Body of pancreas (tissue), 4 donors: ENCODE measurements at regions not wholly inside any gene's neighbourhood (a gene's known extent, or its start where the extent isn't known, plus 50 kb on each side); places are given as distances from the start of the nearest gene placed in this dataset.

Source experiments
- CTCF ChIP-seq, 7 experiments: fragments of 450-650 bp in 4 of 7; fragments of 200-600 bp in 3 of 7; sonication (generic) in 3 of 7; IDR thresholded peaks; one replicate each; pipeline ENCODE4 v1.5.1; 2016 to 2019; ENCODE audit warnings: antibody characterized with exemption in 7 of 7
- POLR2A ChIP-seq, 3 donors: fragments of 450-650 bp; IDR thresholded peaks; one replicate each; pipeline ENCODE4 v1.6.1; 2016; ENCODE audit warnings: antibody characterized with exemption in 3 of 3, mild to moderate bottlenecking in 2 of 3

- TF ChIP-seq CTCF (IDR thresholded peaks at IDR 0.05) (no peak), POLR2A (IDR thresholded peaks at IDR 0.05) (no peak)
Measured at GRCh38 chr20:19834287-19834686, 76.2 kb downstream of the RIN2 start.
